Left kidney (tissue), 1 donor: ENCODE measurements at regions not wholly inside any gene's neighbourhood (a gene's known extent, or its start where the extent isn't known, plus 50 kb on each side); places are given as distances from the start of the nearest gene placed in this dataset.

Experiments used
- DNase-seq: peaks from one replicate; pipeline ENCODE4 v3.0.0-alpha.2; 2013

DNA sequence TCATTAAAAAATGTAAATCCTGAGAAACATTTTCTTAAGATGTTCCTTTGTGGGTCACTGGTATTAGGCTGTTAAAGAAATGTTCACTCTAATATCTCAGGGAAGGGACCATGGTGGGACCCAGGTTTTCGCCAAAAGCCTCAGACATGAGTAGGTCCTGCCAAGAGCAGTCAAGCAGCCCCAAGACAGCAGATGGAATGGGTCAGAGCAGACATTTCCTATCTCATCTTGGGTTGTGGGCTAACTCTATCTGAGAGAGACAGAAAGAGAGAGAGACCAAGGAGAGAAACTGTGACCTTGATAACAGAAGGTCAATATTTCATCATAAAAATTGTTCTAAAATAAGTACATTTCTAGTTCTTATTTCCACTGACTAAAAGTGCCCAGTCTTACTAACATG is 661.7 kb downstream of the TSN start:
- DNase-seq = no peak

DNA sequence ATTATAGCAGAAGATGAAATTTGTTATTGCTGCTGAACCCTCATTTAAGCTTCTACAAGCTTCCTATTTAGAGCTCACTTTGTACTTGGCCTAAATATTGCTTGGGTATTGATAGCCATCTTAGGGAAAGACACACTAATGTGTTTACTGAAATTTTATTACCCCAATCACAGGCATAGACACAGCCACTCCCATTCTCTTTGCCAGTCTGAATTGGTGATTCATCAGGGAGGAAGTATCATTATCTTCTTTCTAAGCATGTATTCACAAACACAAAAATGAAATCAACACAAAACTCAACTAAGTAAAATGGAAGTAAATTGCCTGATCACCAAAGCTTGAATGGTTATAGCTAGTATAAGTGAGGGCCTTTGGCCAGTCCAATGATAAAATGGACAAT is 666.3 kb downstream of the TSN start:
- DNase-seq = no peak

DNA sequence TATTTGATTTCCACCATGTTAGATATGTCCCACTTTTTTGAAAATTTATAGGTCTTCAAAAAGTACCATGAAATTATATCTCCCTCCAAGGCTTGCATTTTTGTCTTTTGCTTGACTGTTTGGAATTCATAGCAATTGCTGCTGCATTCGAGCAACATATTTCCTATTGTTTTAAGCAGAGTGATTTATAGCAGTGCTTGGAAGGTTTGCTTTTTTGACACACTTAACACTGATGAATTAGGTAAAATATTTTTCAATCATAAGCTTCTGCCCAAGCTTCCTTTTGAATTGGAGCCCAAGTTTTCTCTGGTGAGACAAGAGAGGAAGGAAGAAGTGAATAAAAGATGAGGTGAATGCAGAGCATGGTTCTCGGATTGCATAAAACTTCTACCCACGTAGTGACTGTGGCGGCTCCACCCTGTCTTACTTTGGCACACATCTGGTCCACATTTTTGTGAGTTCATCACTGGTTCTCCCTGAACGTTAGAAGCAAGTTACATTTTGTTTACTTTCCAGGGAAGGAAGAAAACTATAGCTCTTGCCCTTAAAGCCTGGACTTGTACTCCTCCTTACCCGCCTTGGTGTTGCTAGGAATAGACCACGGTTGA is 667.0 kb downstream of the TSN start:
- no peak for DNase-seq

DNA sequence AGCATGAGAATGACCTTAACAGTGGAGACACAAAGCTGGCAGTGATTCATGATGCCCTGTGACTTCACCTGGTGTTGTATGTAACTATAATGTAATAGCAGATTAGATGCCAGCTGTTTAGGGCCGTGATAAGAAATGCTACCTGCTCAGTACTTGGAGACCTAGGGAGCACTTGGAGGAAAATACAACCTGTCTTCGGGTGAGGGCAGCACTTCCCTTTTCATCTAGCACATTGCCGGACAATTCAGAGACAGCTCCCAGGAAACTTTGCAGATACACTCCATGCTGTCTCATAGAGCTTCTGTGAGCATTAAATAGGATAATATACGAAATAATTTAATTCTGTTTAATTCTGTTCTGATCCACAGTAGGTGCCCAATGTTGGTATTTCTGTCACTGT is 668.5 kb downstream of the TSN start:
- DNase-seq = no peak

DNA sequence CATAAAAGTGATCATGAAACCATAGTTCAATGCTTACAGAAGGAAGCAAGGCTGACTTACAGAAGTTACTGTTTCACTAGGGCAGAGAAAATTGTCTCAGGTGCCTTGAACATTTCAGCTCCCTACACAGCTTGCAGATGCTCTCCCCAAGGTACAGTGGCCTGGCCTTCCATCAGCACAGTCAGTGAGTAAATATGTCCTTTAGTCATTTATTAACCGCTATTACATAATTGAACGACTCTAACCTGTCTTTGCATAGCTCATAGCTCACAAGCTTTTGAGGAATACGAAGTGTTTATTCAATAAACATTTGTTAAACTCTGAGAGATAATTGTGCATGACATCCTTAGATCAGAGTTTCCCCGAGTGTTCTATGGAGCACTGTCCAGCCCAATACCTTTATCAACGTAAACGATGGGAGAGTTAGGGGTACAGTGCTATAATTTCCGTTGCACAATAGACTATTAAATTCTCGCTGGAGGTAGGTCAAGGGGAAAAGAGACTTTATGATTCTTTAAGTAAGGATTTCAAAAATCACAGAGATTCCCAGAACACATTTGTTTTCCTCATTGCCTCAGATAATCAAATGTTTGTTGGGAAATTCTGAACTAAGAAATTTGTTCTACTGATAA is 677.8 kb downstream of the TSN start:
- DNase-seq = peak; percentile 11

DNA sequence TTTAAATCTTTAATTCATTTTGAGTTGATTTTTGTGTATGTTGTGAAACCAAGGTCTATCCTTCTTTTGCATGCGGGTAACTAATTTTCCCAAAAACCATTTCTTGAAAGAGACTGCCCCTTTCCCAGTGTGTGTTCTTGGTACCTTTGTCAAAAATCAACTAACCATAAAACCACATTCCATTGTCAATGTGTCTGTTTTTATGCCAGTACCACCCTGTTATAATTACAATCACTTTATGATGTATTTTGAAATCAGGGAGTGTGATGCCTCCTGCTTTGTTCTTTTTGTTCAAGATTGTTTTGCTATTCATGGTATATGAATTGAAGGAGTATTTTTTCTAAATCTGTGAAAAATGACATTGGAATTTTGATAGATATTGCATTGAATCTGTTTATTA is 689.6 kb downstream of the TSN start:
- no peak for DNase-seq

DNA sequence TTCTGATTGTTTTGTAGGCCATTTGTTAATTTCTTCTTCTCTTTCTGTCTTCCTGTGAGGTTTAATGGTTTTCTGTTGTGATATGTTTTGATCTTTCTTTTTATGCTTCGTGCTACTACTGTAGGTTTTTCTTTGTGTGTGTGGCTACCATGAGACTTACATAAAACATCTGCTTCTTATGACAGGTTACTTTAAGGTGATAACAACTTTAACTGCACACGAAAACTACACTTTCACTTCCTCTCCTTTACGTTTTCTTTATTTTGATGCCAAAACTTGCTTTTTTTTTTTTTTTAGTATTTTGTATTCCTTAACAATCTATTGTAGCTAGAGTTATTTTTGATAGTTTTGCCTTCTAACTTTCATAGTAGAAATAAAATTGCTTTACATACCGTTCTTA is 691.3 kb downstream of the TSN start:
- DNase-seq = no peak

DNA sequence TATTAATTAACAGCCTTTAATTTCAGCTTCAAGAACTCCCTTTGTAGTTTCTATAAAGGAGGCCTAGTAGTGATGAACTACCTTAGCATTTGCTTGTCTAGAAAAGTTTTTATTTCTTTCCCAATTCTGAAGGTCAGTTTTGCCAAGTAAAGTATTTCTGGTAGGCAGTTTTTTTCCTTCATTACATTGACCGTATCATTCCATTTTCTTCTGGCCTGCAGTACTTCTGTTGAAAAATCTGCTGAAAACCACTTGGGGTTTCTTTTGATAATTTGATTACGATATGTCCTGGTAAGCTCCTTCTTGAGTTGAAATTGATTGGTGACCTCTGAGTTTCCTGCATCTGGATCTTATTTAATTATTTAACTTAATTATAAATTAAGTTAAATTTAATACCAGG is 691.8 kb downstream of the TSN start:
- DNase-seq = no peak

DNA sequence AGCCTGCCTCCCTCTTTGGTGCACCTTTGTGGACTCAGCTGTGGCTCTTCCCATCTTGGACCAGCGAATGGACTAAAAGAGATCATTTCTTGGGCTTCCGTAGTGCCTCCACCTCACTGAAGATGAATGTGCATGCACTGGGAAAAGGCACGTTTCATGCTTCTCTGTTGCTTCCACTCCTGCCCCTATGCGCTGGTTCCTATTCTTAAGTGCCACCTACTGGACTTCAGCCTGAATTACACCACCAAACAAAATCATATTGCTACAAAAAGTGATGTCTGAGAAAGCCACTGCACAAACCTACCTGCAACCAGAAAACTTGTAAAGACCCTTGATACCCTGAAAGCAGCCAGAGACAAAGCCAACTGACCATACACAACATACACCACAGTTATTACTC is 695.6 kb downstream of the TSN start:
- no peak for DNase-seq

DNA sequence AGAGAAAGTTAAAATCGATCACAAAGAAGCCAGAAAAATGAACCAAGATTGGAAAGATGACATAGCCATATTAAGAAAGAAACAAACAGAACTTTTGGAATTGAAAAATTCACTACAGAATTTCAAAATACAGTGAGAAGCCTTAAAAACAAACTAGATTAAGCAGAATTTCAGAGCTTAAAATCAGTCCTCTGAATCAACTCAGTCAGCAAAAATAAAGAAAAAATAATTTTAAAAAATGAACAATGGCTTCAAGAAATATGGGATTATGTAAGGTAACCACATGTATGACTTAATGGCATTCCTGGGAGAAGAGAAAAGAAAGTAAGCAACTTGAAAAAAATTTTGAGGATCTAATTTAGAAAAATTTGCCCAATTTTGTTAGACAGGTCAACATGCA is 696.2 kb downstream of the TSN start:
- DNase-seq = no peak

DNA sequence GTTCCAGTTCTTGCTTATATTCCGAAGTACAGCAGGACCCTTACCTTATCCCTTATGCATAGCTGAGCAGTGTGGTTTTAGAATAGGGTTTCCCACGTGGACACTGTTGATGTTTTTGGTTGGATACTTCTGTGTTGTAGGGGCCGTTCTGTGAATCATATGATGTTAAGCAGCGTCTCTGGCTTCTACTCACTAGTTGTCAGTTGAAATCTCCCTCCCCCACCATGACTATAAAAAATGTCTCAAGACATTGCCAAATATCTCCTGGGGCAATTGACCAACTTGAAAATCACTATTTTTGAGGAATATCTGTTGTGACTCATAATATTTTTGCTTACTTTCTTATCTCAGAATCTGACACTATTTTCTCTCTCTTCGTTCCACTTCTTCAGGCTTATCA is 713.7 kb downstream of the TSN start:
- DNase-seq = no peak

DNA sequence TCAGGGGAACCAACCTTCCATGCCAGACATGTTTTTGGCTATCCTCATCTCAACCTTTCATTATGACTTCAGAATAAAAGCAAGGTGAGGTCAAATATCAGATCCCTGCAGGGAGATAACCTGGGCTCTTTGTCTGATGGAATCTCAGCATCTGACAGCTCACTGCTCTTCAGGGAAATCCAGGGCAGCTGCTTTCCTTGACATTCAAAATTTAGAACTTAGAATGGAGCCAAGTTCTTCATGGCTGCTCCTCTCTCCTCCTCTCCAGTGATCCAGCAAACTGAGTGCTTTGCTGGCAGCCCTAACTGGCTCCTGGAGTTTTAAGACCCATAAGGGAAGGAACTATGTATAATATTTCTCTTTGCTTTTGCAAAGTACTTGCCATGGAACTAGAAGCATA is 716.3 kb downstream of the TSN start:
- no peak for DNase-seq

DNA sequence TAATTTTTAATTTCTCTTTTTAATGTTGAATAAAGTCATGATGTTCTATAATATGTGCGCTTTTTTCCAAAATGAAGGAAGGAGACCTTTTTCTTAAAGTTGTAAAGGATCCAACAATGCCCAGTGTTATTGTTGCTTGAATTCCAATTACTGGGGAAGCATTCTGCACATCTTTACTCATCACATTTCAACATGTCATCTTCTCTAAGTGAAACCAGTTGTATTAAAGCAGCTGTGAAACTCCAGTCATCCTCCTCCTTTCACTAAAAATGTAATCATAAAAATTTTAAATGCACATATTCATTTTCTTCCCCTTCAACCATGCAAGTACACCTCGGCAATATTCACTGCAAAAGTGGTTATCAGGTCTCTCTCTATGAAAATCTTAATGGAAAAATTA is 722.7 kb downstream of the TSN start:
- no peak for DNase-seq

DNA sequence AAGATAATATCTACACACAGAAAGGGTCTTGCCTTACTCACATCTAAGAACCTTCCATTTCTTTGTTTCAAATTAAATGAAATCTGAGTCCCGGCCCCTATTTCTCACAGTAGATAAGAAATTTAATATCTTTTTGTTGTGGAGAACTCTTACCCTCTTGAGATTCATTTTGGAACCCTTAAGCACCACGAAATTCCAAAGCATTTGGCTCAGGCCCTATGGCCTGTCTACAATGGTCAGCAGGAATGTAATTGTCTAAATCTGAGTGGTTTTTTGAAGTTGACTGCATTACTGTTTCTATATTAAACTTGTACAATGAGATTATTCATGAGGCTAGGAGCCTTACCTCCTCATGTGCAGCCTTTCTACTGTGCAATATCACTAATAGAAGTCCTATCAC is 723.3 kb downstream of the TSN start:
- no peak for DNase-seq

DNA sequence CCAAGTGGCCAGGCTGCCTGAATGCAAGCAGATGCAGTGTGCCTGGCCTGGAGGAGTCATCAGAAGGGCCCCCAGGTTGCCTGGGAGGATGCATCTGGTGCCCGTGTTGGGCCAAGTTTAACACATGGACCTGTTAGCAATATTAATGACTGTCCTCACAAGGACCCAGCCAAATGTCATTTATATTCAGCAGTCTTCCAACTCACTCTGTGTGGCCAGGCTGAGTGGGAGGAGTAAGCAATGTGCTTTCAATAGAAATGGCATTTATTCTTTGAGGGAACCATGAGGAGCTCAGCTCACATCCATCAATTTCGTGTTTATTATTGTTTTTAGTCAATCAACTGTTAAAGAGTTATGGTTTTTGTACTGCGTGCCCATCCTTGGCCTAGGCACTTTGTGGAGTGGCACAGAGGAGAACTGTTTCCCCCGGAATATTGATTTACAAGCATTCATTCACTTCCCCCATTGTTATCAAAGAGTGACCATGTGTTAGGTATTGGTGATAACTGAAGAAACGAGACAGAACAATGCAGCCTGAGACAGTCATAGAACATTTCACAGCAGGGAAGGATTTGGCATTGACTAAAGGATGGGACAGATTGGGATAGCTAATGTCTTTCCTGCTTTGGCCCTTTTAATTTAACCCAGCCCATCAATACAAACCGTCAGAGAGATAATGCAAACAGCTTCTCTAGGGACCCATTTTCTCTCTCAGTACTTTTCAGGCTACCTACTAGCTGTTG is 725.2 kb downstream of the TSN start:
- DNase-seq = no peak

DNA sequence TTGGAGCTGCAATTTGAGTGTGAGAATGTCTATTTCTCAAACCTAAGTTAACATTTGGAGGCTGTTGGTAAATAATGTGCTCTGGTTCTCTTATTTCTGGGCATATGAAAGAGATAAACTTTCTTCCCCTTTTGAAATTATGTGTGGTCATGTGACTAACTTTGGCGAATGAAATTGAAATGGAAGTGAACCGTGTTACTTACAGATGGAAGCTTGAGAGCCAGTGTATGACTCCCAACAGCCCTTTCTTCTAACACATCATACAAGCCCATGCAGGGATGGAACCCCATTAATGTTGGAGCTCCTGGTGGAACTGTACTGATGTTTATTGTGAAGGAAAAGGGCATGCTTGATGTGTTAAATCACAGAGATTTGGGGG is 725.8 kb downstream of the TSN start:
- DNase-seq = no peak

DNA sequence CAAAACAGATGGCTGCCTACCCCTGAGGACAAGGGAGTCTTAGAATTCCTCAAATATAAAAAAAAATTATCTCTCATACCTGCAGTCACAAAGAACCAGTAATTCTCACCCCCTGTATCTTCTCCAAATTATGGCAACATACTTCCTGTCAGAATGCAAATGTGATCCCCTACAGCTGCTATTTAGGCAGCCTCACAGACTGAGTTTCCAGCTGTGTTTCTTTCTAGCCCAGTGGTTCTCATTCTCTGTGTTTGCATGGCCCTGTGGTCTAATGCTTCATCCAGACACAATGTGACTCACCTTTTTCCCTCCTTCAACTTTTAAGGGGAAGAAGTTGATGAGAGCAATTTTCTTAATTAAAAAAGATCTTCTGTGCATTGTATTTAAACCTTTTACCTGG is 726.3 kb downstream of the TSN start:
- DNase-seq = no peak

DNA sequence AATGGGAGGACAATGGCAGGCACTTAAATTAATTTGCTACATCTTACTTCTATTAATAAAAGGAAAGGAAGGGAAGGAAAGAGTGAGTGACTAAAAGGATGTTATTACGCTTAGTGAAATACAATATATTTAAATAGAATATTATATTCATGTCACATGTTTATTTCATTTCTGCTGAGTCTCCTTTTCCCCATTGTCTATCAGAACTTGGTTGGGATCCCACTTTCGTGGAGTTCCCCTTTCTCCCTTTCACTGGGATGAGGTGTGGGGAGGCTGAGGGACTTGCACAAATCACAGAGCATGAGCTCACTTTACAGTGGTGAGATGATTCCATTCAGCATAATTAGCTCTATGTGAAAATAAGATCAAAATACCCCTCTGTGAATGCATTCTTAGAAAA is 730.6 kb downstream of the TSN start:
- no peak for DNase-seq

DNA sequence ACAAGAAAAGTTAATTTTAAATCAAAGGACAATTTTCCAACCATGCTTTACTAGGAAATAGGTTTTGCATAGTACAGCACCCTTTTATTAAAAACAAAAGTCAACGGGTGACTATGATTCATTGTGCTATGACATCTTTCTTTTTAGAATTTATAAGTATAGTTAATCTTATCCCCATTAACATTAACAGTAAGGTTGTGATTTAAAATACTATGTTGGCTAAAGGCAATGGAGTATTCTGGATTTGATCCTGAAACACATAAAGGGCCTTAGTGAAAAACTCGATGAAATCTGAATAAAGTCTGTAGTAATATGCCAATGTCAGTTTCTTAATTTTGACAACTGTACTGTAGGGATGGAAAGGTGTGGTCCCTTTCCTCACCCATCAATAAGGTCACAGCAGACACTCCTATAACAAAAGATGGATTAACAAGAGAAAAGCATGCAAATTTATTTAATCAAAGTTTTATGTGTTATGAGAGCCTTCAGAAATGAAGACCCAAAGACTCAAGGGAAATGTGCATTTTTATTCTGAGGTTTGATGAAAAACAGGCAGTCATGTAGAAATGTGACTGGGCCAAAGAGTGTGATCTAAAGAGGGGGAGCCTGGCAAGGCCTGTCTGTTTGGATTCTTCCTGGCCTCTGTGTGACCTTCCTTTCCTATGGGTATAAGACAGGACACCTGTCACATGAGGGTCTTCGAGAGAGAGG is 731.4 kb downstream of the TSN start:
- no peak for DNase-seq

DNA sequence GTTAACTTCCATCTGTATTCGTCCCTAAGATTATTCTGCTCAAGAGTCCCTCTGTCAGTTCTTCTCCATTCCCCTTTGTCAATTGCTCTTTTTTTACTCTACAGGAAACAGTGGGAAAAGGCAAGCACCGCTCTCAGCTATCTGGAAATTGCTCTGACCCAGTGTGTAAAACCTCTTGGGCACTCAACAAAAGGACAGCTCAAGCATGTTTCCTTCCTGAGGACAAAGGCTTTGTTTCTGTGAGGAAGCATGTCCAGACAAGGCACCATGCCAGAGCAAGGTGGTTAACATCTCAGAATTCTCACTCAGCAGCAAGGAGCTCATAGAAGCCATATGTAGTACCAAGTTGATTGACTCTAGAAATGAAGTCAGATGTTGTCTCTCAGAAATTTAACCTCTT is 735.6 kb downstream of the TSN start:
- no peak for DNase-seq

DNA sequence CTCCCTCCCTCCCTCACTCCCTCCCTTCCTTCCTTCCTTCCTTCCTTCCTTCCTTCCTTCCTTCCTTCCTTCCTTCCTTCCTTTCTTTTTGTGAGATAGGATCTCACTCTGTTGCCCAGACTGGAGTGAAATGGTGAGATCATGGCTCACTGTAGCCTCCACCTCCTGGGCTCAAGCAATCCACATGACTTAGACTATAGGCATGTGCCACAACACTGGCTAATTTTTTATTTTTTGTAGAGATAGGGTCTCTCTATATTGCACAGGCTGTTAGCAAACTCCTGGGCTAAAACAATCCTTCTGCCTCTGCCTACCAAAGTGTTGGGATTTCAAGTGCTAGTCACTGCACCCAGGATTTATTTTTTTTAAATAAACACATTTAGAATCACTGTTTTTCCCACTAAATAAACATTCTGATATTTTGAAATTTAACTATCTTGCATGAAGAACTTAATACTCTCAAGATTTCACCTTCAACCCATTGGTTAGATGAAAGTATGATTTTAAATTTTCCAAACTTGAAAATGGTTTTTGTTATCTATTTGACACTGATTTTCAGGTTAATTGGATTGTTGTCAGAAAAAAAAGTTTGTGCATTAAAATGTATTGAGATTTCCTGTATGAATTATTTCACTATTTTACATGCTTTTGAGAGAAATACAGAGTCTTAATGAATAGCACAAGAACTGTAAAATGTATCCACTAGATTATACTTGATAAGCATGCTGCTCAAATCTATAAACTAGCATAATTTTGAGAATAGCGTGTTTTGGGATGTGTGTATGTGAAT is 745.1 kb downstream of the TSN start:
- no peak for DNase-seq

DNA sequence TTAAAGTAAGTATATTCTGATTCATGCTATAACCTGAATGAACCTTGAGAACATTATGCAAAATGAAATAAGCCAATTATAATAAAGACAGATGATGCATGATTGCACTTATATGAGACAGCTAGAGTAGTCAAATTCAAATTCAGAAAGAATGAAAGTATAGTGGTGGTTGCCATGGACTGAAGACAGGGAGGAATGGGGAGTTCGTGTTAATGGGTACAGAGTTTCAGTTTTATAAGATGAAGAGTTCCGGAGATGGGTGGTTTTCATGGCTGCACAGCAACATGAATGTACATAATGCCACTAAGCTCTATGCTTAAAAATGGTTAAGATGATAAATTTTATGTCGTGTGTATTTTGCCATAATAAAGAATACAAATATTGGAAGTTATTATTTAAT is 751.2 kb downstream of the TSN start:
- DNase-seq = no peak

DNA sequence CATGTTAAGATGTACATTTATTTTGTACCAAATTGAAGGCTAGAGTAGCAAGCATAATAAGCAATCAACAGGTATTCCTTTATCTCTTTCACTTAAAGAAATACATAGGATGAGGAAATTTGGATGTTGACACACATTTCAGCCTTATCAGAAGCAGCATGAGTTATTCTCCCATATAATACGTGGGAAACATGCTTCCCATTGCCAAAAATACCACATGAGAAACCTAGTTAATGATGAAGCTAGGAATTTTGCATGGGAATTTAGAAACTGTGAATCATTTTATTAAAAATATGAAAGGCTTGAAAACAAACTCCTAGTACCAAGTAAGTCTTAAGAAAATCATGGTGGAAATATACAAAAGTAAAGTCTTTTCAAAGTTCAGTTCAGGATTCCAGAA is 751.8 kb downstream of the TSN start:
- DNase-seq = no peak
